ENCODE measurements at regions not wholly inside any gene's neighbourhood (a gene's known extent, or its start where the extent isn't known, plus 50 kb on each side); places are given as distances from the start of the nearest gene placed in this dataset.

- DNase-seq (ENCODE audit: low read depth, low spot score), result no peak
- no TSS peak for BruUV-seq (replicated peaks)
- no peak overlapping the region for H3K4me2 ChIP-seq (ENCODE audit: control insufficient read depth, insufficient read depth)
- H3K27ac ChIP-seq (ENCODE audit: control insufficient read depth, insufficient read depth), result no peak overlapping the region
- SMC1A ChIA-PET (ENCODE audit: uncharacterized antibody, unreplicated experiment), result no interaction called here
- H3K79me2 ChIP-seq (ENCODE audit: control insufficient read depth, insufficient read depth, low read length), result no peaks in the 10 kb centered on the region
- in situ Hi-C loops (cut with MboI), result no loop called here
- POLR2A ChIA-PET, result no interaction called here
- no peaks in the 10 kb centered on the region for H3K36me3 ChIP-seq (ENCODE audit: control insufficient read depth in 2 of 2, insufficient read depth in 2 of 2, low read length in 1 of 2)
- ATAC-seq, result no peak
- no peaks in the 10 kb centered on the region for H3K27me3 ChIP-seq (replicated peaks in 1 of 2; ENCODE audit: control insufficient read depth in 2 of 2, insufficient read depth in 2 of 2, low read length in 1 of 2)
- no peaks in the 10 kb centered on the region for H4K20me1 ChIP-seq (ENCODE audit: control insufficient read depth, insufficient read depth)
- H2AFZ ChIP-seq (ENCODE audit: control insufficient read depth, low read depth, low read length), result no peak overlapping the region
- no peaks in the 10 kb centered on the region for H3K9me3 ChIP-seq (replicated peaks; ENCODE audit: control insufficient read depth, insufficient read depth, low read length)
- H3K4me1 ChIP-seq (ENCODE audit: control insufficient read depth, insufficient read depth, low read length), result no peaks in the 10 kb centered on the region
- intact Hi-C loops (cut with micrococcal nuclease; ENCODE audit: unreplicated experiment), result no loop called here
- no peak overlapping the region for H3K4me3 ChIP-seq
- RAD21 ChIA-PET (ENCODE audit: unreplicated experiment), result no interaction called here
- CTCF ChIA-PET, result no interaction called here
- no peak for FAIRE-seq
- TF ChIP-seq, protein P1, sequence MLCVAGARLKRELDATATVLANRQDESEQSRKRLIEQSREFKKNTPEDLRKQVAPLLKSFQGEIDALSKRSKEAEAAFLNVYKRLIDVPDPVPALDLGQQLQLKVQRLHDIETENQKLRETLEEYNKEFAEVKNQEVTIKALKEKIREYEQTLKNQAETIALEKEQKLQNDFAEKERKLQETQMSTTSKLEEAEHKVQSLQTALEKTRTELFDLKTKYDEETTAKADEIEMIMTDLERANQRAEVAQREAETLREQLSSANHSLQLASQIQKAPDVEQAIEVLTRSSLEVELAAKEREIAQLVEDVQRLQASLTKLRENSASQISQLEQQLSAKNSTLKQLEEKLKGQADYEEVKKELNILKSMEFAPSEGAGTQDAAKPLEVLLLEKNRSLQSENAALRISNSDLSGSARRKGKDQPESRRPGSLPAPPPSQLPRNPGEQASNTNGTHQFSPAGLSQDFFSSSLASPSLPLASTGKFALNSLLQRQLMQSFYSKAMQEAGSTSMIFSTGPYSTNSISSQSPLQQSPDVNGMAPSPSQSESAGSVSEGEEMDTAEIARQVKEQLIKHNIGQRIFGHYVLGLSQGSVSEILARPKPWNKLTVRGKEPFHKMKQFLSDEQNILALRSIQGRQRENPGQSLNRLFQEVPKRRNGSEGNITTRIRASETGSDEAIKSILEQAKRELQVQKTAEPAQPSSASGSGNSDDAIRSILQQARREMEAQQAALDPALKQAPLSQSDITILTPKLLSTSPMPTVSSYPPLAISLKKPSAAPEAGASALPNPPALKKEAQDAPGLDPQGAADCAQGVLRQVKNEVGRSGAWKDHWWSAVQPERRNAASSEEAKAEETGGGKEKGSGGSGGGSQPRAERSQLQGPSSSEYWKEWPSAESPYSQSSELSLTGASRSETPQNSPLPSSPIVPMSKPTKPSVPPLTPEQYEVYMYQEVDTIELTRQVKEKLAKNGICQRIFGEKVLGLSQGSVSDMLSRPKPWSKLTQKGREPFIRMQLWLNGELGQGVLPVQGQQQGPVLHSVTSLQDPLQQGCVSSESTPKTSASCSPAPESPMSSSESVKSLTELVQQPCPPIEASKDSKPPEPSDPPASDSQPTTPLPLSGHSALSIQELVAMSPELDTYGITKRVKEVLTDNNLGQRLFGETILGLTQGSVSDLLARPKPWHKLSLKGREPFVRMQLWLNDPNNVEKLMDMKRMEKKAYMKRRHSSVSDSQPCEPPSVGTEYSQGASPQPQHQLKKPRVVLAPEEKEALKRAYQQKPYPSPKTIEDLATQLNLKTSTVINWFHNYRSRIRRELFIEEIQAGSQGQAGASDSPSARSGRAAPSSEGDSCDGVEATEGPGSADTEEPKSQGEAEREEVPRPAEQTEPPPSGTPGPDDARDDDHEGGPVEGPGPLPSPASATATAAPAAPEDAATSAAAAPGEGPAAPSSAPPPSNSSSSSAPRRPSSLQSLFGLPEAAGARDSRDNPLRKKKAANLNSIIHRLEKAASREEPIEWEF (IDR thresholded peaks at IDR 0.05; ENCODE audit: insufficient replicate concordance, low read depth, low read length), result no peak
- TF ChIP-seq GATAD2B (conservative IDR thresholded peaks at IDR 0.05; ENCODE audit: low read depth) (no peak), NBN (IDR thresholded peaks at IDR 0.05) (no peak), TAF1 (IDR thresholded peaks at IDR 0.05; ENCODE audit: borderline replicate concordance, low read depth, low read length) (no peak), POLR2AphosphoS2 (IDR thresholded peaks at IDR 0.05; ENCODE audit: low read depth, low read length) (no peak), SIN3A (IDR thresholded peaks at IDR 0.05; ENCODE audit: low read depth, low read length) (no peak), NR2F1 (conservative IDR thresholded peaks at IDR 0.05) (no peak), NFYB (IDR thresholded peaks at IDR 0.05; ENCODE audit: insufficient read depth, low read depth, low read length) (no peak)
- 8% methylated on average over 1 of the region's 1 CpG for WGBS (ENCODE audit: insufficient coverage, insufficient replicate concordance, low lambda C conversion rate, missing lambda C conversion rate)
- no peak overlapping the region for H3K9ac ChIP-seq (ENCODE audit: control insufficient read depth, insufficient read depth, low read length)
Measured at GRCh38 chr11:105469931-105470330, 139.9 kb upstream of the GRIA4 start.

Measured in GM12878 (cell line).